ENCODE measurements at regions not wholly inside any gene's neighbourhood (a gene's known extent, or its start where the extent isn't known, plus 50 kb on each side); places are given as distances from the start of the nearest gene placed in this dataset.

GRCh38 chr5:117461966-117462365 is 887.3 kb upstream of the SEMA6A start:
- Histone ChIP-seq H4K20me1 (ENCODE audit: insufficient read depth) (no peaks in the 10 kb centered on the region), H3K79me2 (ENCODE audit: insufficient read depth, low read depth) (no peaks in the 10 kb centered on the region), H2AFZ (ENCODE audit: low read depth) (no peak overlapping the region), H3K9ac (no peak overlapping the region), H3K4me1 (ENCODE audit: low read depth, poor library complexity, severe bottlenecking) (peaks cover 20% of the 10 kb centered on the region), H3K4me2 (peak overlapping the region; percentile 10; the same call in 1 of the 2 replicates), H3K27ac (no peak overlapping the region), H3K27me3 (ENCODE audit: insufficient read depth, low read depth) (no peaks in the 10 kb centered on the region), H3K36me3 (ENCODE audit: insufficient read depth) (no peaks in the 10 kb centered on the region), H3K4me3 (IDR thresholded peaks at IDR 0.05; ENCODE audit: insufficient read depth, low read depth, low read length) (no peak overlapping the region)
- TF ChIP-seq, protein P1, sequence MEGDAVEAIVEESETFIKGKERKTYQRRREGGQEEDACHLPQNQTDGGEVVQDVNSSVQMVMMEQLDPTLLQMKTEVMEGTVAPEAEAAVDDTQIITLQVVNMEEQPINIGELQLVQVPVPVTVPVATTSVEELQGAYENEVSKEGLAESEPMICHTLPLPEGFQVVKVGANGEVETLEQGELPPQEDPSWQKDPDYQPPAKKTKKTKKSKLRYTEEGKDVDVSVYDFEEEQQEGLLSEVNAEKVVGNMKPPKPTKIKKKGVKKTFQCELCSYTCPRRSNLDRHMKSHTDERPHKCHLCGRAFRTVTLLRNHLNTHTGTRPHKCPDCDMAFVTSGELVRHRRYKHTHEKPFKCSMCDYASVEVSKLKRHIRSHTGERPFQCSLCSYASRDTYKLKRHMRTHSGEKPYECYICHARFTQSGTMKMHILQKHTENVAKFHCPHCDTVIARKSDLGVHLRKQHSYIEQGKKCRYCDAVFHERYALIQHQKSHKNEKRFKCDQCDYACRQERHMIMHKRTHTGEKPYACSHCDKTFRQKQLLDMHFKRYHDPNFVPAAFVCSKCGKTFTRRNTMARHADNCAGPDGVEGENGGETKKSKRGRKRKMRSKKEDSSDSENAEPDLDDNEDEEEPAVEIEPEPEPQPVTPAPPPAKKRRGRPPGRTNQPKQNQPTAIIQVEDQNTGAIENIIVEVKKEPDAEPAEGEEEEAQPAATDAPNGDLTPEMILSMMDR (conservative IDR thresholded peaks at IDR 0.05; ENCODE audit: low read depth, low read length): no peak

DNA sequence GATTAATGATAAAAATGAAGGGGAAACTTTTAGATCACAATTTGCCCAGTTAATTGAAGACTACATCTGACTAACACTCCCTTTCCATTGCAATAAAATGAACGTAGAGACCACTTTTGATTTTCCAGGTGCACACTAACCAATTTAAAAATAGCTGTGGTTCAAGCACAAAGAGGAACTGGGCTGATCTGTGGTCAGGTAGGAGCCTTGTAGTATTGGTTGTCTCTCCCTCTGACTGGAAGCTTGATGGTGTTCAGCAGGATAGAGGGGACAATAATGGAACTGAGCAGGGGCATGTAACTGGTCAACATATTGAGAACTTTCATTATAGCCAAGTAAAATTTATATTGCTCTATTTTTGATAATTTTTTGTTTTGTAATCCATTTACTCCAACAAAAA is 886.8 kb upstream of the SEMA6A start:
- H3K27me3 ChIP-seq (ENCODE audit: insufficient read depth, low read depth): no peaks in the 10 kb centered on the region
- H3K79me2 ChIP-seq (ENCODE audit: insufficient read depth, low read depth): no peaks in the 10 kb centered on the region

GRCh38 chr5:117457656-117458055 is 883.0 kb upstream of the SEMA6A start:
- Histone ChIP-seq H3K27ac (no peak overlapping the region), H3K9ac (no peak overlapping the region), H3K4me3 (IDR thresholded peaks at IDR 0.05; ENCODE audit: insufficient read depth, low read depth, low read length) (no peak overlapping the region), H3K36me3 (ENCODE audit: insufficient read depth) (no peaks in the 10 kb centered on the region), H3K4me1 (ENCODE audit: low read depth, poor library complexity, severe bottlenecking) (peaks cover 23% of the 10 kb centered on the region), H3K27me3 (ENCODE audit: insufficient read depth, low read depth) (no peaks in the 10 kb centered on the region), H4K20me1 (ENCODE audit: insufficient read depth) (no peaks in the 10 kb centered on the region), H2AFZ (ENCODE audit: low read depth) (no peak overlapping the region), H3K4me2 (no peak overlapping the region), H3K79me2 (ENCODE audit: insufficient read depth, low read depth) (no peaks in the 10 kb centered on the region)
- TF ChIP-seq, protein P1 (conservative IDR thresholded peaks at IDR 0.05; ENCODE audit: low read depth, low read length): no peak

More for the DNA sequence above, 886.8 kb upstream of the SEMA6A start:
- no peak overlapping the region for H3K4me3 ChIP-seq (IDR thresholded peaks at IDR 0.05; ENCODE audit: insufficient read depth, low read depth, low read length)
- H3K4me2 ChIP-seq: peak overlapping the region; percentile 10
- H3K27ac ChIP-seq: no peak overlapping the region
- H3K36me3 ChIP-seq (ENCODE audit: insufficient read depth): no peaks in the 10 kb centered on the region
- H4K20me1 ChIP-seq (ENCODE audit: insufficient read depth): no peaks in the 10 kb centered on the region
- H3K4me1 ChIP-seq (ENCODE audit: low read depth, poor library complexity, severe bottlenecking): peaks cover 20% of the 10 kb centered on the region
- TF ChIP-seq, protein P1 (conservative IDR thresholded peaks at IDR 0.05; ENCODE audit: low read depth, low read length): no peak
- no peak overlapping the region for H2AFZ ChIP-seq (ENCODE audit: low read depth)
- no peak overlapping the region for H3K9ac ChIP-seq

DNA sequence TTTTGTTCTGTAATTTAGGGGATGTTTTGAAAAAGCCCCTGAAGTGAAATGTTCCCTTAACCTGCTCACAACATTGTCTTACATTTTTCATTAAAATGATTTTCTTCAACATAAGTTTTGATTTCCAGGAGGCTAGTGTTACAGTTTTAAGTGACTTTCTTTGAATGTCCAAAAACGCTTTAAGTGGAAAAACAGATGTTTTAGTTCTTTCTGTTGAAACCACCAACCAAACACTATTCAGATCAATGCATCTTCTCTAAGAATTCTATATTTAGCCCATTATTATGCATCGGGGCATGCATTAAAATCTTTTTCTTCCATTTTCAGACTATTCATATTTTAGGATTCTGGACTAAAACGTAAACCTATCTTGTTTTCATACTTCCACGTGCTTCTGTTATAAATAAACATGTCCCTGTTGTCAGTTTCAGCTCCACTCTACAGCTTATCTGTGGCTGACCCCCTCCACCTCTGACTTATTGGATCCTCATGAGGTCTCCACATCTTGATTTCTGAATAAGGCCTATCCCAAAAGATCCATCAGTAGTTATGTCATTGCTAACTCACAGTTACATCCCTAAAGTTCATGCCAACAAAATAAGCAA is 882.3 kb upstream of the SEMA6A start:
- Histone ChIP-seq H3K36me3 (ENCODE audit: insufficient read depth) (no peaks in the 10 kb centered on the region), H3K27ac (no peak overlapping the region), H3K79me2 (ENCODE audit: insufficient read depth, low read depth) (no peaks in the 10 kb centered on the region), H3K9ac (no peak overlapping the region), H3K27me3 (ENCODE audit: insufficient read depth, low read depth) (no peaks in the 10 kb centered on the region), H4K20me1 (ENCODE audit: insufficient read depth) (no peaks in the 10 kb centered on the region), H3K4me2 (no peak overlapping the region), H2AFZ (ENCODE audit: low read depth) (no peak overlapping the region), H3K4me3 (IDR thresholded peaks at IDR 0.05; ENCODE audit: insufficient read depth, low read depth, low read length) (no peak overlapping the region), H3K4me1 (ENCODE audit: low read depth, poor library complexity, severe bottlenecking) (peaks cover 18% of the 10 kb centered on the region)
- TF ChIP-seq, protein P1 (conservative IDR thresholded peaks at IDR 0.05; ENCODE audit: low read depth, low read length): no peak

Measured in KMS-11 (cell line).